H1 (cell line): ENCODE measurements at regions not wholly inside any gene's neighbourhood (a gene's known extent, or its start where the extent isn't known, plus 50 kb on each side); places are given as distances from the start of the nearest gene placed in this dataset.

Source experiments
- EGR1 ChIP-seq: IDR thresholded peaks from 2 replicates; pipeline ENCODE4 v1.6.1; 2011; ENCODE audit warnings: low read depth, low read length, borderline replicate concordance
- EZH2 ChIP-seq: fragments of 200-600 bp; sonication (generic); IDR thresholded peaks from 2 replicates; pipeline ENCODE4 v1.7.1; 2012; ENCODE audit warnings: low read depth, mild to moderate bottlenecking, moderate library complexity, low read length, inconsistent platforms; ENCODE audit not compliant: severe bottlenecking
- GABPA ChIP-seq: IDR thresholded peaks from 2 replicates; pipeline ENCODE4 v1.6.1; 2011; ENCODE audit warnings: mild to moderate bottlenecking, low read length, moderate library complexity, borderline replicate concordance; ENCODE audit not compliant: insufficient read depth
- JUND ChIP-seq: IDR thresholded peaks from 2 replicates; pipeline ENCODE4 v1.6.1; 2011; ENCODE audit warnings: mild to moderate bottlenecking, improper control_type of control experiment, low read length
- POLR2A ChIP-seq, 2 experiments: IDR thresholded peaks; 1 replicate in 1 of 2; 2 replicates in 1 of 2; pipeline ENCODE4 v1.6.1; 2011; ENCODE audit warnings: low read depth in 2 of 2, low read length in 2 of 2, mild to moderate bottlenecking in 2 of 2; ENCODE audit errors: control extremely low read depth in 1 of 2
- RNF2 ChIP-seq: fragments of 200-900, 300-1000 bp; sonication (generic); IDR thresholded peaks from 2 replicates; pipeline ENCODE4 v1.7.1; 2016; ENCODE audit warnings: borderline replicate concordance, low read depth, mild to moderate bottlenecking, antibody characterized with exemption, low read length; ENCODE audit not compliant: poor library complexity, severe bottlenecking; ENCODE audit errors: missing control alignments
- RXRA ChIP-seq: IDR thresholded peaks from 2 replicates; pipeline ENCODE4 v1.6.1; 2011; ENCODE audit warnings: low read depth, mild to moderate bottlenecking, low read length, moderate library complexity; ENCODE audit not compliant: insufficient read depth
- ZNF274 ChIP-seq: IDR thresholded peaks from 2 replicates; pipeline ENCODE4 v1.7.0; 2012; ENCODE audit warnings: low read length, borderline replicate concordance; ENCODE audit errors: extremely low read depth
- TF ChIP-seq, protein P1 (sequence below): IDR thresholded peaks from 2 replicates; pipeline ENCODE4 v1.6.1; 2011; ENCODE audit warnings: low read length, improper control_type of control experiment
- TF ChIP-seq, protein P2 (sequence below), 3 experiments: IDR thresholded peaks; 1 replicate in 2 of 3; 2 replicates in 1 of 3; pipeline versions ENCODE4 v1.5.1 to v1.6.1; 2011; ENCODE audit warnings: low read length in 3 of 3, mild to moderate bottlenecking in 3 of 3, inconsistent platforms in 2 of 3, low read depth in 1 of 3, moderate library complexity in 1 of 3; ENCODE audit not compliant: insufficient read depth in 1 of 3; ENCODE audit errors: control extremely low read depth in 1 of 3
- TF ChIP-seq, protein P3 (sequence below): IDR thresholded peaks from 2 replicates; pipeline ENCODE4 v1.6.1; 2011; ENCODE audit warnings: low read depth, mild to moderate bottlenecking, low read length; ENCODE audit not compliant: insufficient read depth

DNA sequence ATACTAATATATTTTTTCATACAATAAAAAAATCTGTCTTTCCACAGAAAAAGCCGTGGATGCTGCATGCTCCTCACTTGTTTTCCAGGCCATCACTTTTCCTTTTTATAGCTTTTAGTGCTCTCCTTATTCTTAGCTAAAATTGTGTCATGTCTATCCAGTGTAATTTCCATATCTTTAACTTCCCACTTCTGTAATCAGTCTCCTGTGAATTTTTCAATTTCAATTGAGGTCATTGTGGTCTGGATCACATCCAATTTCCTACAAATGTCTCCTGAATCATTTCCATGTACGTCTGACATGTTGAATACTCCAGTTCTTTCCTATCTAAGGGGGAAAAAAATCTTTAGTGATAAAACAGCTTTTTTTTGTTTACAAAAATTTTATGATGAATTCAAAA, 838.2 kb upstream of the B3GALT2 start:
- TF ChIP-seq EZH2 (no peak), ZNF274 (no peak), POLR2A (IDR thresholded peaks at IDR 0.05; ENCODE audit: control extremely low read depth in 1 of 2, low read depth in 2 of 2, low read length in 2 of 2) (no peak), RXRA (no peak), RNF2 (no peak), JUND (no peak), GABPA (no peak), EGR1 (no peak)
- TF ChIP-seq, protein P1, sequence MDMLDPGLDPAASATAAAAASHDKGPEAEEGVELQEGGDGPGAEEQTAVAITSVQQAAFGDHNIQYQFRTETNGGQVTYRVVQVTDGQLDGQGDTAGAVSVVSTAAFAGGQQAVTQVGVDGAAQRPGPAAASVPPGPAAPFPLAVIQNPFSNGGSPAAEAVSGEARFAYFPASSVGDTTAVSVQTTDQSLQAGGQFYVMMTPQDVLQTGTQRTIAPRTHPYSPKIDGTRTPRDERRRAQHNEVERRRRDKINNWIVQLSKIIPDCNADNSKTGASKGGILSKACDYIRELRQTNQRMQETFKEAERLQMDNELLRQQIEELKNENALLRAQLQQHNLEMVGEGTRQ = no peak
- TF ChIP-seq, protein P2, sequence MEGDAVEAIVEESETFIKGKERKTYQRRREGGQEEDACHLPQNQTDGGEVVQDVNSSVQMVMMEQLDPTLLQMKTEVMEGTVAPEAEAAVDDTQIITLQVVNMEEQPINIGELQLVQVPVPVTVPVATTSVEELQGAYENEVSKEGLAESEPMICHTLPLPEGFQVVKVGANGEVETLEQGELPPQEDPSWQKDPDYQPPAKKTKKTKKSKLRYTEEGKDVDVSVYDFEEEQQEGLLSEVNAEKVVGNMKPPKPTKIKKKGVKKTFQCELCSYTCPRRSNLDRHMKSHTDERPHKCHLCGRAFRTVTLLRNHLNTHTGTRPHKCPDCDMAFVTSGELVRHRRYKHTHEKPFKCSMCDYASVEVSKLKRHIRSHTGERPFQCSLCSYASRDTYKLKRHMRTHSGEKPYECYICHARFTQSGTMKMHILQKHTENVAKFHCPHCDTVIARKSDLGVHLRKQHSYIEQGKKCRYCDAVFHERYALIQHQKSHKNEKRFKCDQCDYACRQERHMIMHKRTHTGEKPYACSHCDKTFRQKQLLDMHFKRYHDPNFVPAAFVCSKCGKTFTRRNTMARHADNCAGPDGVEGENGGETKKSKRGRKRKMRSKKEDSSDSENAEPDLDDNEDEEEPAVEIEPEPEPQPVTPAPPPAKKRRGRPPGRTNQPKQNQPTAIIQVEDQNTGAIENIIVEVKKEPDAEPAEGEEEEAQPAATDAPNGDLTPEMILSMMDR (IDR thresholded peaks at IDR 0.05; ENCODE audit: control extremely low read depth in 1 of 3, insufficient read depth in 1 of 3, low read depth in 1 of 3, low read length in 3 of 3) = no peak
- TF ChIP-seq, protein P3, sequence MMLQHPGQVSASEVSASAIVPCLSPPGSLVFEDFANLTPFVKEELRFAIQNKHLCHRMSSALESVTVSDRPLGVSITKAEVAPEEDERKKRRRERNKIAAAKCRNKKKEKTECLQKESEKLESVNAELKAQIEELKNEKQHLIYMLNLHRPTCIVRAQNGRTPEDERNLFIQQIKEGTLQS = no peak
